GM19468 (cell line): ENCODE measurements at regions not wholly inside any gene's neighbourhood (a gene's known extent, or its start where the extent isn't known, plus 50 kb on each side); places are given as distances from the start of the nearest gene placed in this dataset.

Experiments
- ATAC-seq: cut with Tn5 transposase; IDR thresholded peaks from one replicate; pipeline ENCODE4 v1.9.1; 2021; ENCODE audit warnings: mild to moderate bottlenecking, moderate library complexity, moderate number of reproducible peaks; ENCODE audit not compliant: unreplicated experiment; ENCODE audit errors: extremely low read depth

GRCh38 chr3:22895671-22896070 lies 307.5 kb upstream of the UBE2E2 start:
- ATAC-seq: no peak

- ATAC-seq: no peak
Measured at GRCh38 chr3:22898558-22898957, 304.6 kb upstream of the UBE2E2 start.

GRCh38 chr3:22899441-22899840 lies 303.7 kb upstream of the UBE2E2 start:
- ATAC-seq: no peak

GRCh38 chr3:22900296-22900695 lies 302.8 kb upstream of the UBE2E2 start:
- no peak for ATAC-seq

- ATAC-seq: no peak
Measured at GRCh38 chr3:22901684-22902083, 301.4 kb upstream of the UBE2E2 start.

- ATAC-seq: no peak
Measured at GRCh38 chr3:22907161-22907780, 295.9 kb upstream of the UBE2E2 start.

GRCh38 chr3:22907796-22908195 lies 295.3 kb upstream of the UBE2E2 start:
- ATAC-seq: no peak

- no peak for ATAC-seq
Measured at GRCh38 chr3:22908989-22909507, 294.1 kb upstream of the UBE2E2 start.

- no peak for ATAC-seq
Measured at GRCh38 chr3:22916933-22917332, 286.2 kb upstream of the UBE2E2 start.

GRCh38 chr3:22920006-22920405 lies 283.1 kb upstream of the UBE2E2 start:
- ATAC-seq: no peak

GRCh38 chr3:22922317-22922716 lies 280.8 kb upstream of the UBE2E2 start:
- ATAC-seq: no peak

- no peak for ATAC-seq
Measured at GRCh38 chr3:22923711-22924110, 279.4 kb upstream of the UBE2E2 start.

- ATAC-seq: no peak
Measured at GRCh38 chr3:22928216-22929110, 274.7 kb upstream of the UBE2E2 start.

- no peak for ATAC-seq
Measured at GRCh38 chr3:22933051-22933840, 269.9 kb upstream of the UBE2E2 start.

GRCh38 chr3:22933841-22934116 lies 269.3 kb upstream of the UBE2E2 start:
- ATAC-seq: no peak

GRCh38 chr3:22935040-22935439 lies 268.1 kb upstream of the UBE2E2 start:
- no peak for ATAC-seq

- ATAC-seq: no peak
Measured at GRCh38 chr3:22937536-22937935, 265.6 kb upstream of the UBE2E2 start.

- no peak for ATAC-seq
Measured at GRCh38 chr3:22938739-22939138, 264.4 kb upstream of the UBE2E2 start.

GRCh38 chr3:22939349-22939748 lies 263.8 kb upstream of the UBE2E2 start:
- no peak for ATAC-seq

GRCh38 chr3:22940285-22940684 lies 262.8 kb upstream of the UBE2E2 start:
- no peak for ATAC-seq

- ATAC-seq: no peak
Measured at GRCh38 chr3:22942981-22943380, 260.1 kb upstream of the UBE2E2 start.
